ENCODE measurements at regions not wholly inside any gene's neighbourhood (a gene's known extent, or its start where the extent isn't known, plus 50 kb on each side); places are given as distances from the start of the nearest gene placed in this dataset.

GRCh38 chr7:138342990-138343389 lies 117.1 kb upstream of the TRIM24 start:
- TF ChIP-seq CTCF (IDR thresholded peaks at IDR 0.05) (no peak), ATF3 (CRISPR knock-in tag; conservative IDR thresholded peaks at IDR 0.05) (no peak), ZBTB43 (CRISPR knock-in tag; IDR thresholded peaks at IDR 0.05) (no peak), NR3C1 (CRISPR knock-in tag; conservative IDR thresholded peaks at IDR 0.05; ENCODE audit: low read depth) (no peak), SP1 (CRISPR knock-in tag; conservative IDR thresholded peaks at IDR 0.05) (no peak), NR2C2 (CRISPR knock-in tag; IDR thresholded peaks at IDR 0.05) (no peak), ATF2 (CRISPR knock-in tag; IDR thresholded peaks at IDR 0.05; ENCODE audit: borderline replicate concordance, low read depth) (no peak), HMGXB4 (CRISPR knock-in tag; IDR thresholded peaks at IDR 0.05) (no peak), ZNF121 (CRISPR knock-in tag; IDR thresholded peaks at IDR 0.05) (no peak), CDX4 (CRISPR knock-in tag; IDR thresholded peaks at IDR 0.05; ENCODE audit: borderline replicate concordance) (no peak), ELF4 (CRISPR knock-in tag; IDR thresholded peaks at IDR 0.05; ENCODE audit: low read depth) (no peak), ZNF423 (CRISPR knock-in tag; IDR thresholded peaks at IDR 0.05) (no peak), ZBTB21 (CRISPR knock-in tag; IDR thresholded peaks at IDR 0.05; ENCODE audit: borderline replicate concordance) (no peak)
